ENCODE measurements at regions not wholly inside any gene's neighbourhood (a gene's known extent, or its start where the extent isn't known, plus 50 kb on each side); places are given as distances from the start of the nearest gene placed in this dataset.

DNA sequence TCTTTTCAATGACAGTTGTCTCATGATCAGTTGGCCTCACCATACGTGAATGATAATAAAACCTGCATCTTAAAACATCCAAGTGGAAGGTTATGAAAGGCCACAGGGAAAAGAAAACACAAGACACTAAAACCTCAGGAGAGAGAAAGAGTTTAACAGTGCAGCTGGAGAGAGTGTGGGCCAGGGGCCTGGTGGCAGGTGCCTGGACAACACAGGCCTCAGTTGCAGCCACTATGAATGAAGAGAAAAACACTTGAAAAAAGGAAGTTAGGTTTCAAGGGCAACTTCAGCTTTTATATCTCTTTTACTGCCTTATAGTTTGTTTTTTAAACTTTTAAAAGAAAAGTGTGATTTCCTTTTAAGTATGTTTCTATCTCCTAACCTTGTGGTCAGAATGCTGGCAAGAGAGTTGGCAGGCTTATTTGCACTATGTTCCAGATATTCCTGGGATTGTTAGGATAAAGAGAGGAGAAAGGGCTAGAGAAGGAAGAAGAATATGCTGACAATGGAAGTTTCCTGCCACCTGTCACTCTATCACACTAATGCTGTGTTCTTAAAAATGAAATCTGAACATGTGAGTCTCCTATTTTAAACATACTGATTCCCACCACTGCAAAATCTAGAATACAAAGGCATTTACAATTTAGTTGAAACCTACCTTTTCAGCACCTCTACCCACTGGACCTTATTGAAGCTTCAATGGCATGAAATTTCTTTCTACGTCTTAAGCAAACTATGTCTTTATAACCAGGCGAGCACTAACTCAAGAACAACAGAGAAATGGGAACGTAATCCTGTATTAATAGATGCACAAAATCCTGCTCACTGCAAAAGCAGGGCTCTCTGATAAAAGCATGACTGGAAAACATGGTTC lies 222.4 kb downstream of the CD83 start:
- intact Hi-C loops (cut with DNase I), result no loop called here
- no peak for DNase-seq

DNA sequence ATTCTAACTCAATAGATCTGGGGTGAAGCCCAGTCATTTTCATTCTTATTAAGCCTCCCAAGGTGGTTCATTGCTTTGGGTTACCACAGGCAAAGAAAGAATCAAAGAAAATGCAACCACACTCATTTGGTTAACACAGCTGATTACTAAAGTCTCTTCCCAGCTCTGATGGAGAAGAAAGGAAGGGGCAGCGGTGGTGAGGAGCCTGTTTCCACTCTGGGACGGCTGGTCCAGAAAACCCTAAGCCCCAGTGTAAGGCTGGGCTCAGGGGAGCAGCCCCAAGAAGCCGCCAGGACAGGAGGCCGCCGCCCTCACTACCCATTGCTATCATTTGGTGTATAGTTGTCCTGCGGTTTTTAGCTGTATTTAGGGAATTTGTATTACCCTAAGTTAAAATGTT lies 226.9 kb downstream of the CD83 start:
- DNase-seq (no peak), ATAC-seq (ENCODE audit: poor library complexity) (no peak)
- intact Hi-C loops (cut with DNase I), result no loop called here

More for the DNA sequence above, 222.4 kb downstream of the CD83 start:
- ATAC-seq (ENCODE audit: poor library complexity), result no peak

DNA sequence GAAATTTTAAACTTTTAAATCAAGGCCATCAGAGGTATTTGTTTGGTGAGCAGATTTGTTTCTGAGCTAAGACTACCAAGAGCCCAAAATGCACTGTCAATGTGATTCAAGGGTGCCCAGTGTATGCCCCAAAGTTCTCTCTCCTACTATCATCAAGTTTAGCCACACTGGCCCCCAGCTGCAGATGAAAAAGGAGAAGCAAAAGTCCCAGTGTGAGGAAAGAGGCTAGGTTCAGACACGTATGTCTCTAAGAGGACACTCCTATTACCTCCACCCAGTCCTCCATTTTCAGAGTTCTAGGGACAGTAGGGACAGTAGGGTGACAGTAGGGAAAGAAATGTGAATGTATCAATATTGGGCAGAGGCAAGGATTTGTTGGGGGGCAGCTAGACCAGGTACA lies 230.8 kb downstream of the CD83 start:
- DNase-seq (no peak), ATAC-seq (ENCODE audit: poor library complexity) (no peak)
- intact Hi-C loops (cut with DNase I), result no loop called here

DNA sequence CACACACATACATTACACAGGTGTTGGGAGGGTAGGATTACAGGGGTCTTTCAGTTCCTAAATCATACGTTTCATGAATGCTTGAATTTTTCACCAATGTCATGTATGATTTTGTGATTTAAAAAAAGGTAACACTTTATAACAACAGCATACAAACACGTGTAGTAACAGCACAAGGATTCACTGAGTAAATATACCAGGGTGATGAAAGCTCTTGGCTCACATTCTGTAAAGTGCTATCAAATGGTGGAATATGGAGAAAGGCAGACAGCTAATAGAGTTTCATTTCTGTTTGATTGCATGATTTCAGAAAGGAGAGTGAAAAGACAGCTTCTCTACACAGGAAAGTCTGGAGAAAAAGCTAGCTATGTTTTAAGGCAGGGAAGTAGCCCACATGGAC lies 231.9 kb downstream of the CD83 start:
- ATAC-seq (ENCODE audit: poor library complexity) (no peak), DNase-seq (no peak)
- intact Hi-C loops (cut with DNase I), result no loop called here

DNA sequence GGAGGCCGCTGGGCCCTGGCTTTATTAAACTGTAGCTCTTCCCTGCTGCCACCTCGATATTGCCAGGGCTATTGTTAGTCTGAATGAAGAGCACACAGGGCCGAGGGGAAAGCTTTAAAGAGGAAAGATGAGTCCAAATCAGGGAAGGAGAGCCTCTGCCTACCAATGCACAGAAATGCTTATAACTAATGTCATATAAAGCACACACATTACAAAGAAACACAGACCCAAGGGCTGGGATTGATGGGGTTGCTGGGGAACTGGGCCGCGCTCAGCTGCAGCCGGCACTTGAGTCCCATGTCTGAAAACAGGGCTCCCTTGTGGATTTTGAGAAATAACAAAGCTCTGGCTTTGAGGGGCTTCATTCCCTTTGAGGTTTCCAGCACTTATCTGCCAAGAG lies 232.6 kb downstream of the CD83 start:
- no peak for ATAC-seq (ENCODE audit: poor library complexity)
- intact Hi-C loops (cut with DNase I), result no loop called here
- DNase-seq, result no peak

DNA sequence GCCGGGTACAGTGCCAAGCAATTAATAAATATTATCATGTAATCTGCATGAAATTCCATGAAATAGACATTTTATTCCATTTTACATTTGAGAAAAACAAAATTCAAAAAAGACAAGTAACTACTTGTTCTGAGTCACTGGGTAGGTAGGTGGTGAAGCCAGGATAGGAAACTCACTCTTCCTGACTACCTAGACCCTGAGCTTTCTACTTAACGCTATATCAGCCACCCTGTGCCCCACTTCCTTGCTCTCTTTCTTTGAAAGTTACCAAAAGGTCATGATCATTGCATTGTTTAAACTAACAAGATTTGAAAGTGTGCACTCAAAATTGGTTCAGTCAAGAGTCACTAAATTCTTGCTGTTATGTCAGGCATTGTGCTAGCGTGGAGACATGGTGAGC lies 235.7 kb downstream of the CD83 start:
- ATAC-seq (ENCODE audit: poor library complexity) (no peak), DNase-seq (no peak)
- intact Hi-C loops (cut with DNase I), result no loop called here

DNA sequence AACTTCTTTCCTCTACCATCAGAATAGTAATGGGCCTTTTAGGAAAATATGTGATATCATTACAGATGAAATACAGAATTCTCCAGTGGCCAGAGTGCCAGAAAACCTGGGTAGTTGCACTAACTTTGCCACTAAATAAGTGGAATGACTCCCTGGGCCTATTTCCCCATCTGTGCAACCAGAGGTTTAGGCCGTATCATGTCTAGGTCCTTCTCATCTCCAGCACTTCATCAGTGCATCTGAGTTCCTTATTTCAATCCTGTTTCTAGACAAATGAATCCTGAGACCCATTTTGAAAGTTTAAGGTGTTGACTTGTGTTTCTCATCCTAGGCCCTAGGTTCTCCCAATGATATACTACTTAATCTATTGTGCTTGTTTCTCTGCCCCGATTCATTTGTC lies 236.2 kb downstream of the CD83 start:
- ATAC-seq (ENCODE audit: poor library complexity) (no peak), DNase-seq (no peak)
- intact Hi-C loops (cut with DNase I), result no loop called here

DNA sequence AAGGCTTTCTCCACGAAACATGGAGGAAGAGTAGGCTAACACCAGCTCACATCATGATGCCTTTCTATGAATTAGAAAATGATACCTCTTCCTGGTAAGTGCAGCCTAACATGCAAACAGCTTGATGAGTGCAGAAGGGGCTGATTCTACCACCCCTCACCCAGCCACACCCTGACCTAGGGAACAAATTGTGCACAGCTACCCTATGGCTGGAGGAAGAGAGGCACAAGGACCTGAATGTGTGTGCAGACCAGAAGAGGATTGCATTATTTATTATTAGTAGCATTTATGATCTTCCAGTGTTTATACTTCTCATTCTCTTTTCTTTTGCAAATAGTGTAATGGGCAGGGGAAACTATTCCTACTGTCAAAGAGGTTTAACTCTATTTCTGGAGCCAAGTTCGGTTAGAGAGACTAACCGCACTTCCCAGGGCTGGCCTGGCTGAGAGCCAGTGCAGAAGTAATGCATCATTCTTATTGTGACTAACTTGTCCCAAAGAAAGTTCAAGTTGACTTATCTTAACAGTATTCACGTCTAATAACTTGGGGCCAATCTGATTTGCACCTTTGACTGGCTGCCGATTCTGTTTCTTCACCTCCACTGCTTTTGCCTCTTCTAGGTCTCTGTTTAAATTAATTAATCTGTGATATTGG lies 237.5 kb downstream of the CD83 start:
- intact Hi-C loops (cut with DNase I), result no loop called here
- ATAC-seq (ENCODE audit: poor library complexity), result peak; percentile 51
- DNase-seq, result peak; percentile 82

DNA sequence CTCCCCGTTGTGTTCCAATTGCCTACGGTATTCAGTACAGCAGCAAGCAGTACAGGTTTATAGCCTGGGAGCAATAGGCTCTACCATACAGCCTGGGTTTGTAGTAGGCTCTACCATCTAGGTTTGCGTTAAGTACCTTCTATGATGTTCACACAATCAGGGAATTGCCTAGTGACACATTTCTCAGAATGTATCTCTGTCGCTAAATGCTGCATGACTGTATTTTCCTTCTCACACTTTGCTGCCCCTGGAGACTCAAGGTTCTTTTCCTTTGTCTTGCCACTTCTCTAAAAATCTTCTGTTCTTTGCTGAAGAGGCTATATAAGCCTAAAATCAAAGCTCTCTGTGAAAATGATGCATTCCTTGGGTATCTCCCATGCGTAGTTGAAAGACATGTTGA lies 241.9 kb downstream of the CD83 start:
- no peak for ATAC-seq (ENCODE audit: poor library complexity)
- DNase-seq, result no peak
- intact Hi-C loops (cut with DNase I), result no loop called here

DNA sequence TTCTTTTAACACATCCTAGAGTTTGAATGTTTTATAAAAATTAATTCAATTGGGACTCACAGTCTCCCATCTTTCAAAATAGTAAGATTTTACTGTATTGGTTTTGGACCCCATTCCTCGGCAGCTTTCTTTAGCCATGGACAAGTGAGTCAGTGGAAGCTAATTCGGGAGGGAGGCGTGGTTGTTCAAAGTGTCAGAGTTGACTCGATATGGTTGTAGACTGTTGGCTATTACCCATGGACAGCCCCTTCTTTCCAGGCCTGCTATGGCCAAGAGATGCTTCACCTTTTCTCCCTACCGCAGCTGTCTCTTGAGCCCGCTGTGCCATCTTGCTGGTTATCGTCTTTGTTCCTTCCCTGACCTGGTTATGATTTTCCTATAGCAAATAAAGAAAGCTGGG lies 243.0 kb downstream of the CD83 start:
- intact Hi-C loops (cut with DNase I), result no loop called here
- DNase-seq (no peak), ATAC-seq (ENCODE audit: poor library complexity) (peak; percentile 74)

DNA sequence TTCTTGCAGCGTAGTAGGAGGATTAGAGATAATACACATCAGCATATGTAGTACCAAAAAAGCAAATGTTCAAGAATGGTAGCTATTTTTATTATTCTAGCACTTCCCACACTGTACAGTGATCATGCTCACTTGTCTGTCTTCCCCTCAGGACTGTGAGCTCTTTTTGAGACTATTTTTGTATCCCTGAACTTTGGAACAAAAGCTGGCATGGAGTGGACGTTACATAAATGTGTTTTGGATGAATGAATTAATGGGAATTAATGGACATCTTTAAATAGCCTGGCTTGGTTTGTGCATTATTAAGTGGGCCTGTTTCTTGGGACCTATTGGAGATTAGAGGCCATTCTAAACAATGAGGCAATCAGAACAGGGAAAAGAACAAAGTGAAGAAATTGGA lies 243.7 kb downstream of the CD83 start:
- DNase-seq (no peak), ATAC-seq (ENCODE audit: poor library complexity) (peak; percentile 93)
- intact Hi-C loops (cut with DNase I), result no loop called here

DNA sequence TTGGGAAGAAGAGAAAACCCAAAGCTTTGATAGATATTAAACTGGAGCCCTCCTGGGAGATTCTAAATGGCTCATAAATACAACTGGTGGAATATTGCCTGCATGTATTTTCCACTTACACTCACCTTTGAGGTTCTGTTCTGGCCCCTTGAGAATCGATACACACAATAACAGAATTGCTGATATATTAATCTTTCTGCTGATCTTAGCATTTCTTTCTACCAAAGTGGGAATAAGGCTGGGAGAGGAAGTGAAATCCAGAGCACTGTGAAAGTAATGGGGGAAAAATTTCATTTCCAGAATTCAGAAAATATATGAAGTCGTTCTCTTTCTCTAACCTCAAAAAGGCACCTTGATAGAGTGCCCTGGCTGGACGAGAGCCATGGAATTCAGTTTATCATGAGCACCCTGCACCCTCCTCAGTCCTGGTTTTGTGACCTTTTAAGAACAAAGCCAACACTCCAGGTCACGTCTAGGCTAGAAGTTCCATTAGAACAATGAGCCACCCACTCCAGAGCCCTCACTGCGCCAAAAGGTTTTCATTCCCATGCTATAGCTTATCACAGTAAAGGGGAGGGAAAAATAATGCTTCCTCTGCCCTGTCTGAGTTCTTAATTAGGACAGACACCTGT lies 244.5 kb downstream of the CD83 start:
- intact Hi-C loops (cut with DNase I), result no loop called here
- ATAC-seq (ENCODE audit: poor library complexity) (peak; percentile 76), DNase-seq (no peak)

DNA sequence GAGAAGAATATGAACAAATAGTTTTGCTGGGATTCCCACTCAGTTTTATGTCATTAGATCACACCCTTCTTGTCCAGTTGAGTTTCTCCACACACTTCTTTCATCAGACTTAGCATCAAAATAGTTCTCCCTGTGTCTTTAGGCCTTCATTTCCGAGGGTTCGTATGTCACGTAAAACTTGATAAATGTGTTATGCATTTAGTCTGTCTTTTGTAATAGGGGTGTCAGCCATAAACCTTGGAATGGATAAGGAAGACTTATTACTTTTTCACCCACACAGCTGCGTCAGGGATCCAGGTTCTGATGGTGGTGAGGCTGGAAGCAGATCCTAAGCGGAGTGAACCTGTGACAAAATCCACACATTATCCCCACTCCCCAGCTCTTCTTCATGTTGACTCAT lies 246.8 kb downstream of the CD83 start:
- DNase-seq, result no peak
- ATAC-seq (ENCODE audit: poor library complexity), result no peak
- intact Hi-C loops (cut with DNase I), result no loop called here

DNA sequence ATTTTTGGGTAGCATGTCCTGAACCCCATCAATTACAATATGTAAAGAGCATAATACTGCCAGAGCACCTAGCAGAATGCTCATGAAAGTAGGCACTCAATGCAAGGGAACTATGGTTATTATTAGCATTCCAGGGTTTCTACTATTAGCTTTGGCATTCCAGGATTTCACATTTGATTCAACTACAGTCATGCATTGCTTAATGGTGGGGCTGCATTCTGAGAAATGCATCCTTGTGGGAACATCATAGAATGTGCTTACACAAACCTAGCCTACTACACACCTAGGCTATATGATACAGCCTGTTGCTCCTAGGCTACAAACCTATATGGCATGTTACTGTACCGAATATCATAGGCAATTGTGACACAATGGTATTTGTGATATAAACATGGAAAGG lies 247.8 kb downstream of the CD83 start:
- no peak for ATAC-seq (ENCODE audit: poor library complexity)
- intact Hi-C loops (cut with DNase I), result no loop called here
- DNase-seq, result no peak

DNA sequence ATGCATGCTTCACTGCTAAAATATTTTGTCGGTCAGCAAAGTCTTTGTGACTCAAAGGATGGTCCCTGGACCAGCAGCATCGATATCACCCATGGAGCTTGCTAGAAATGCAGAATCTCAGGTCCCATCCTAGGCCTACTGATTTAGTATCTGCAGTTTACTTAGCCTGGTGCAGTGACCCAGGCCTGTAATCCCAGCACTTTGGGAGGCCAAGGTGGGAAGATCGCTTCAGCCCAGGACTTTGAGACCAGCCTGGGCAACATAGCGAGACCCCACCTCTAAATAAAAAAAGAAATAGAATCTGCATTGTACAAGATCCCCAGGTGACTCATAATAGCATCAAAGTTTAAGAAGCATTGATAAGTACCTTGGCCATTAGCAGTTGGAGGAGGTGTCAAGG lies 248.7 kb downstream of the CD83 start:
- ATAC-seq (ENCODE audit: poor library complexity) (no peak), DNase-seq (no peak)

DNA sequence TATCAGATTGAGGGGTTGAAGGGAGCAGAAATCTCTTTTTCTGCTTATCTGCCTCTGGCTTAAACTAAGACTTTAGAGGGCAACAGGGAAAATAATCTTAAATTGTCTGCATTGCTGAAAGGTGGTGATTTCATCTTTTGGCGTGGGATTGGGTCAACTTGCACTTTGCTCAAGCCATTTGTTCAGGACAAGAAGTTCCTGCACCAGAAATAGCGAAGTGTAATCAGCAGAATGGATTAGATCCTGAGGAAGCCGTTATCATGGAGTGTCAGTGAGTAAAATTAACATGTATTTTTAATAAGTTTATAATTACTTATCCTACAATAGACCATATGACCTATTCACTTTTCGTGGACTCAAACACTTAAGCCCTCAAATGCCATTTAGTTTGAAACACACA lies 249.3 kb downstream of the CD83 start:
- DNase-seq, result no peak

More for the DNA sequence above, 248.7 kb downstream of the CD83 start:
- intact Hi-C loops (cut with DNase I), result no loop called here

DNA sequence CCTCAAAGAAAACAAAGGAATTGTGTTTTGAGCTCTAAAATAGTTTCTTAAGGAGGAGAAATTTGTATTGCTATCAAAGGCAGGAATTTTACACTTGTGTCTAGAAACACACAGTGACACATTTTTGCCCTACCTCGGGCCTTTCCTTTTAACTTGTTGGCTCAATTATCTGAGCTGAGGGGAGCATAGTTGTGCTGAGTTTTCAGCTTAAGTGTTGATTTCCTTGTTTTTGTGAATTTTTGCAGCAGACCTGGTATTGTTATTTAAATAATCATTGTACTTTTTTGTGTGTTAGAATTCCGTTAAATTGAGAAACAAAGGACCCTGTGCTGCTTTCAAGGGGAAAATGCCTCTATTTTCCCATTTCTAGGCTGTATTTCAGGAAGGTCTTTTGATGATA lies 249.7 kb downstream of the CD83 start:
- no peak for DNase-seq
- intact Hi-C loops (cut with DNase I), result no loop called here
- ATAC-seq (ENCODE audit: poor library complexity), result no peak

More for the DNA sequence above, 249.3 kb downstream of the CD83 start:
- intact Hi-C loops (cut with DNase I), result no loop called here
- peak; percentile 56 for ATAC-seq (ENCODE audit: poor library complexity)

DNA sequence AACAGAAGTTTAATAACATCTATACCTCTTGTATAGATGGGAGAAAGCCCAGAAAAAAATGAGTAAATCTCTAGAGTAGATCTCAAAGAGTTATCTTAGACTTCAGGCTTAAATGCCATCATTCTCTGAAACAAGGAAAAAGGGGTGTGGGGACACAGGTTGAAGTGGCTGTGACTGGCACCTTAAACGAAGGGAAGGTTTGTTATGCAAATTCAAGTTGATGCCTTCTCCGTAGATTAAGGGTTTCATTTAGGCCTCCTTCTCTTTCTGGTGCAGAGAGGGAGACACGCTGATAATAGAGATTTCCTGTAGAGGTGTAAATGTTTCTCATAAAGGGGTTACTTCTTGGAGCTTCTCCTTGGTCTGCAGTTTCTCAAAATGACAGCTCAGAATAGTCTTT lies 252.1 kb downstream of the CD83 start:
- DNase-seq, result no peak
- intact Hi-C loops (cut with DNase I), result no loop called here
- no peak for ATAC-seq (ENCODE audit: poor library complexity)

DNA sequence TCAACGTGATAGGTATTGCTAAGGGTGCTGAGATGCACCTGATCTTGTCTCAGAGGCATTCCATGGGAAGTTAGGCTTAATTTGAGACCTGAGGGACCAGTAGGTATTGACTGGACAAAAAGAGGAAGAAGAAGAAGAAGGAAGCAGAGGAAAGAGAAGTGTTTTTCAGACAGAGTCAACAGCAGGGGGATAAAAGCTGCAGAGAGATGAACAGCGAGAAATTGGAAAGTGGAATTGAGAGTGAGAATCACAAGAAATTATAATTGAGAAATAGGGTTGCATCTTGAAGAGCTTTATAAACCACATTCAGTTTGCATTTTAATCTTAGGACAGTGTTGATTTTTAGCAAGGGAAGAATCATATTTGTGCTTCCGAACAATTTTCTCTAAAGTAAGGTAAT lies 254.0 kb downstream of the CD83 start:
- intact Hi-C loops (cut with DNase I), result no loop called here
- no peak for DNase-seq
- no peak for ATAC-seq (ENCODE audit: poor library complexity)

Data from Right ventricle myocardium superior (tissue), 1 donor.